Fibroblast of the aortic adventitia (primary cell): ENCODE measurements at regions not wholly inside any gene's neighbourhood (a gene's known extent, or its start where the extent isn't known, plus 50 kb on each side); places are given as distances from the start of the nearest gene placed in this dataset.

Source experiments
- DNase-seq: peaks from one replicate; pipeline ENCODE4 v3.0.0-alpha.2; 2010; ENCODE audit warnings: low read depth
- H3K4me3 ChIP-seq: 2 replicates; pipeline ENCODE4 v1.5.1; 2011; ENCODE audit warnings: low read depth, mild to moderate bottlenecking, control low read depth, low read length, moderate library complexity
- CTCF ChIP-seq: IDR thresholded peaks from 2 replicates; pipeline ENCODE4 v1.5.1; 2011; ENCODE audit warnings: mild to moderate bottlenecking, low read length, control low read depth, inconsistent platforms; ENCODE audit not compliant: insufficient read depth

GRCh38 chr22:23516304-23516703 is 63.8 kb downstream of the IGLL1 start:
- no peak for TF ChIP-seq CTCF
- no peak for DNase-seq
- H3K4me3 ChIP-seq: no peak overlapping the region

GRCh38 chr22:23514322-23515038 is 65.6 kb downstream of the IGLL1 start:
- no peak for DNase-seq
- TF ChIP-seq CTCF: no peak

GRCh38 chr22:23513705-23514104 is 66.4 kb downstream of the IGLL1 start:
- TF ChIP-seq CTCF: no peak
- no peak overlapping the region for H3K4me3 ChIP-seq
- DNase-seq: no peak

More at GRCh38 chr22:23514322-23515038, 65.6 kb downstream of the IGLL1 start:
- H3K4me3 ChIP-seq: no peak overlapping the region

GRCh38 chr22:23513133-23513532 is 67.0 kb downstream of the IGLL1 start:
- DNase-seq: no peak
- H3K4me3 ChIP-seq: no peak overlapping the region
- no peak for TF ChIP-seq CTCF

GRCh38 chr22:23512721-23513120 is 67.4 kb downstream of the IGLL1 start:
- no peak for TF ChIP-seq CTCF
- no peak for DNase-seq
- H3K4me3 ChIP-seq: no peak overlapping the region

GRCh38 chr22:23512348-23512705 is 67.8 kb downstream of the IGLL1 start:
- H3K4me3 ChIP-seq: no peak overlapping the region
- no peak for DNase-seq
- TF ChIP-seq CTCF: no peak
